Ishikawa (cell line): ENCODE measurements at regions not wholly inside any gene's neighbourhood (a gene's known extent, or its start where the extent isn't known, plus 50 kb on each side); places are given as distances from the start of the nearest gene placed in this dataset.

Experiments
- CEBPB ChIP-seq: IDR thresholded peaks from 2 replicates; pipeline ENCODE4 v1.6.1; 2012
- CREB1 ChIP-seq: IDR thresholded peaks from 2 replicates; pipeline ENCODE4 v1.6.1; 2012; ENCODE audit warnings: low read depth
- EGR1 ChIP-seq: IDR thresholded peaks from 2 replicates; pipeline ENCODE4 v1.6.1; 2012
- EP300 ChIP-seq: IDR thresholded peaks from 2 replicates; pipeline ENCODE4 v1.6.1; 2012; ENCODE audit warnings: borderline replicate concordance
- FOXM1 ChIP-seq: IDR thresholded peaks from 2 replicates; pipeline ENCODE4 v1.6.1; 2012; ENCODE audit warnings: low read depth, borderline replicate concordance
- NFIC ChIP-seq: IDR thresholded peaks from 2 replicates; pipeline ENCODE4 v1.6.1; 2012
- RAD21 ChIP-seq: IDR thresholded peaks from 2 replicates; pipeline ENCODE4 v1.6.1; 2012; ENCODE audit warnings: low read depth
- TAF1 ChIP-seq: IDR thresholded peaks from 2 replicates; pipeline ENCODE4 v1.6.1; 2012; ENCODE audit warnings: low read depth, mild to moderate bottlenecking
- TCF12 ChIP-seq: IDR thresholded peaks from 2 replicates; pipeline ENCODE4 v1.6.1; 2012; ENCODE audit warnings: low read depth
- TEAD4 ChIP-seq: IDR thresholded peaks from 2 replicates; pipeline ENCODE4 v1.6.1; 2012
- YY1 ChIP-seq: IDR thresholded peaks from 2 replicates; pipeline ENCODE4 v1.6.1; 2012; ENCODE audit warnings: low read depth
- ZBTB7A ChIP-seq: IDR thresholded peaks from 2 replicates; pipeline ENCODE4 v1.6.1; 2012; ENCODE audit warnings: low read depth
- TF ChIP-seq, protein P1 (sequence below): IDR thresholded peaks from 2 replicates; pipeline ENCODE4 v1.6.1; 2012
- TF ChIP-seq, protein P2 (sequence below): IDR thresholded peaks from 2 replicates; pipeline ENCODE4 v1.6.1; 2012; ENCODE audit warnings: low read depth, mild to moderate bottlenecking
- TF ChIP-seq, protein P3 (sequence below): IDR thresholded peaks from 2 replicates; pipeline ENCODE4 v1.6.1; 2012

DNA sequence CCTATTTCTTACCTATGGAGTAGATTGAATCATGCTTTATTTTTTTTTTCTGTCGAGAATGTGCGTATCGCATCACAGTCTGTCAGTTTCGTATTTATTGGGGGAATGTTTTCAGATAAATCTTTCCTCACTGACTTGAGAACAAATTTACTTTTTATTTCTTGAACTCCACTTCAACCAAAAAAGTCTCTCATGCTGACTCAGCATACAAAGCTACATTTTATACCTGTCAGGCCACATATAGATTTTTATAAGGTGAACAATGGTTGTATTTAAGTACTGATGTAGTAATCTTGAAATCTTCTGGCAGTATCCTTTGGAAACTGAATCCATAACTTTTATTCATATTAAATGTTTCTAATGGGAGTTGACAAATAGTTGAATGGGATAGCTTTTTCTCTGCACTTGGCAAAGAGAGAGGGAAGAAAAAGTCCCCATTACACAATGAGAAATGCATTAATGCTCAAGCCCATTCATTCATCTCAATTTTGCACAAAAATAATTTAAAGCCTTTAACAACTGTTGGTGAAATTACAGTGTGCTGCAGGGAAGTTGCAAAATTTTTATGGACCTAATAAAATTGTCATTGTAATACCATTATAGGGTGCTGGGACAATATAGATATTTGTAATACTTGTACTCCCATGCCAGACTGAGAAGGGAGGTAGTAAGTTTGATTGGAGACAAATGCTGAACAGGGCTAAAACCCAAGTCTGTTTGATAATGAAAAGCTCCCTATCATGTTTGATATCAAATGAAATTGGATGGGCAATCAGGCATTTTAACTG lies 367.6 kb downstream of the HLX start:
- no peak for TF ChIP-seq EGR1
- TF ChIP-seq, protein P1, sequence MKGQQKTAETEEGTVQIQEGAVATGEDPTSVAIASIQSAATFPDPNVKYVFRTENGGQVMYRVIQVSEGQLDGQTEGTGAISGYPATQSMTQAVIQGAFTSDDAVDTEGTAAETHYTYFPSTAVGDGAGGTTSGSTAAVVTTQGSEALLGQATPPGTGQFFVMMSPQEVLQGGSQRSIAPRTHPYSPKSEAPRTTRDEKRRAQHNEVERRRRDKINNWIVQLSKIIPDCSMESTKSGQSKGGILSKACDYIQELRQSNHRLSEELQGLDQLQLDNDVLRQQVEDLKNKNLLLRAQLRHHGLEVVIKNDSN, result no peak
- no peak for TF ChIP-seq ZBTB7A
- no peak for TF ChIP-seq FOXM1
- TF ChIP-seq, protein P2, sequence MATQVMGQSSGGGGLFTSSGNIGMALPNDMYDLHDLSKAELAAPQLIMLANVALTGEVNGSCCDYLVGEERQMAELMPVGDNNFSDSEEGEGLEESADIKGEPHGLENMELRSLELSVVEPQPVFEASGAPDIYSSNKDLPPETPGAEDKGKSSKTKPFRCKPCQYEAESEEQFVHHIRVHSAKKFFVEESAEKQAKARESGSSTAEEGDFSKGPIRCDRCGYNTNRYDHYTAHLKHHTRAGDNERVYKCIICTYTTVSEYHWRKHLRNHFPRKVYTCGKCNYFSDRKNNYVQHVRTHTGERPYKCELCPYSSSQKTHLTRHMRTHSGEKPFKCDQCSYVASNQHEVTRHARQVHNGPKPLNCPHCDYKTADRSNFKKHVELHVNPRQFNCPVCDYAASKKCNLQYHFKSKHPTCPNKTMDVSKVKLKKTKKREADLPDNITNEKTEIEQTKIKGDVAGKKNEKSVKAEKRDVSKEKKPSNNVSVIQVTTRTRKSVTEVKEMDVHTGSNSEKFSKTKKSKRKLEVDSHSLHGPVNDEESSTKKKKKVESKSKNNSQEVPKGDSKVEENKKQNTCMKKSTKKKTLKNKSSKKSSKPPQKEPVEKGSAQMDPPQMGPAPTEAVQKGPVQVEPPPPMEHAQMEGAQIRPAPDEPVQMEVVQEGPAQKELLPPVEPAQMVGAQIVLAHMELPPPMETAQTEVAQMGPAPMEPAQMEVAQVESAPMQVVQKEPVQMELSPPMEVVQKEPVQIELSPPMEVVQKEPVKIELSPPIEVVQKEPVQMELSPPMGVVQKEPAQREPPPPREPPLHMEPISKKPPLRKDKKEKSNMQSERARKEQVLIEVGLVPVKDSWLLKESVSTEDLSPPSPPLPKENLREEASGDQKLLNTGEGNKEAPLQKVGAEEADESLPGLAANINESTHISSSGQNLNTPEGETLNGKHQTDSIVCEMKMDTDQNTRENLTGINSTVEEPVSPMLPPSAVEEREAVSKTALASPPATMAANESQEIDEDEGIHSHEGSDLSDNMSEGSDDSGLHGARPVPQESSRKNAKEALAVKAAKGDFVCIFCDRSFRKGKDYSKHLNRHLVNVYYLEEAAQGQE, result no peak
- no peak for TF ChIP-seq CEBPB
- no peak for TF ChIP-seq NFIC
- no peak for TF ChIP-seq TAF1
- no peak for TF ChIP-seq EP300
- TF ChIP-seq, protein P3, sequence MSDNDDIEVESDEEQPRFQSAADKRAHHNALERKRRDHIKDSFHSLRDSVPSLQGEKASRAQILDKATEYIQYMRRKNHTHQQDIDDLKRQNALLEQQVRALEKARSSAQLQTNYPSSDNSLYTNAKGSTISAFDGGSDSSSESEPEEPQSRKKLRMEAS, result no peak
- TF ChIP-seq YY1, result no peak
- no peak for TF ChIP-seq TCF12
- TF ChIP-seq TEAD4, result no peak
- no peak for TF ChIP-seq CREB1
- no peak for TF ChIP-seq RAD21

DNA sequence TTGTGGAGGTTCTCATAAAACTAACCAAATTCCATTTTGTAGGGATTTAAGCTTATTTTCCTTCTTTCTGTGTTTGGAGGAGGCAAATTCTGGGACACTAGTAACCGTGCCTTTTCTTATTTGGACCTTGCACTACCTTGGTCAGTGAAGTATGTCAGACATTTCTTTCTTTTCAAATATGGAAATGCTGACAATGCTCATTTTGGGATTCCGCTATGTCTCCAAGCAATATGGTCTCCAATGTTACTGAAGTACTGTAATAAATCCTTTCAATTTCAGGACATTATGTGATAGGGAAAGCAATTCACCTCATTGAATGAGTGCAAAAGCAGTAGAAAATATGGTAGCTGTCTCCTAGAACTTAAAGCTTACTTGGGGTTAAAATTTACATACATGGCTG lies 372.3 kb downstream of the HLX start:
- TF ChIP-seq CEBPB, result no peak
- no peak for TF ChIP-seq NFIC
- no peak for TF ChIP-seq RAD21

DNA sequence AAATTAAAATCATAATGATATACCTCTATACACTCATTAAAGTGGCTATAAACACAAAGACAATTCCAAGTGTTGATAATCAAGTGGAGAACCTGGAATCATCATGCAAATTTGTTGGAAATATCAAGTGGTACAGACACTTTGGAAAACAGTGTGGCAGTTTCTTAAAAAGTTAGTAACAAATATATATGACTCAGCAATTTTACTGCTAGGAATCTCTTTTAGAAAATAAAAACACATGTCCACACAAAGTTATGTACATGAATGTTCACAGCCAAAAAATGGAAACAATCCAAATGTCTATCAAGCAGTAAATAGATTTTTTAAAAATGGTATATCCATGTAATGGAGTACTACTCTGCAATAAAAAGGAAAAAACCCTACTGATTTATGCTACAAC lies 375.6 kb downstream of the HLX start:
- TF ChIP-seq ZBTB7A, result no peak
- TF ChIP-seq, protein P2, result no peak
- no peak for TF ChIP-seq RAD21
- TF ChIP-seq YY1, result no peak

DNA sequence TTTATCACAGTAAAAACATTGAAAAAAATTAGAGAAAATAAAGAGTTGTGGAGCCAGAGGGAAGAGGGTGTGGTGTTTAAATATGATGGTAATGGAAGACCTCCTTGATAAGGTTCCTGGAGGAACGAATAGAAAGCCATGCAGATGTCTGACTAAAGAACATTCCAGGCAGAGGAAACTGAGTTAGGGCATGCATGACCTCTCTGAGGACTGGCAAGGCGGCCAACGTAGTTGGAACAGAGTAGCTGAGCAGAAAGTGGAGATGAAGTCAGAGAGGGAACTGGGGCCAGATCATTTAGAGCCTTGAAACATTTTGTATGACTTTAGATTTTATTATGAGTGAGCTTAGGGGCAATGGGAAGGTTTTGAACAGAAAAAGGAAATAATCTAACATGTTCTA lies 377.5 kb downstream of the HLX start:
- TF ChIP-seq, protein P3, result no peak
- TF ChIP-seq, protein P2, result no peak

DNA sequence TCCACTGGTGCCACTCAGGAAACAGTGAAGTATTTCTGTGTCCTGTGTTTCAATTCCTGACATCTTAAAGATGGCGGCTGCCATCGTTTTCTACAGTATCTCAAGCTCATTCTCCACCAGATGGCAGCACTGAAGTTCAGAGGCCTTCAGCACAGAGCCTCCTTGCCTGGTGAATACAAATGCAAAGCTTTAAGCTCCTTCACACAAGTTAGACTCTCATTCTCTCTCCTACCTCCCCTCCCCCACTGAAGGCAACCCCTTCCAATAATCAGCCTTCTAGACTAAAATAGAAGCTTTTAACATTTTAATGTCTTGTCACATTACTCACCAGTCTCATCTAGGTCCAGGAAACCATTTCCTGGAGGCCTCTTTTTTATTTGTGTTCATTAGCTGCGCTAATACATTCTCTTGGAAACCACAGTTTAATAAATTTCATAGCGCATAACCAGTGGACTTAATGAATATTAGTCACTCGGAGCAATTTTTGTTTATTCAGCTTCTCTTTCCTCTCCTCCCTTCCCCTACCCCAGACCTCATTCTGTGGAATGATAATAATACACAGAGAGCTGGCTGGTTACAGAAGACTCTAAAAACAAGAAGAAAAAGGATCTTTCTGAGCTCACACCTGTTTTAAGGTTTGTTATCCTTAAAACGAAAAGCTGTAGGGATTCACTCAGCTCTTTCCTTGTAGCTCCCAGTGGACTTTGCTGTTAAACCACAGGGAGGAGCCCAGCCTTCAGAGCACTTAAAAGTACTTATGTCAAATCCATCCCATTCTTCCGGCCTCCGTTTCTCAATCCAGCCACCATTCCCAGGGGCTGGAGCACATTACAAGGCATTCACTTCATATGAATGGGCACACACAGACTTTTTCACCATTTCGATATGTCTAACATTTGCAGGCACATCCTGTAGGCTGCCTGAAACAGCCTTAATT lies 384.9 kb downstream of the HLX start:
- TF ChIP-seq YY1, result peak; percentile 75
- no peak for TF ChIP-seq EP300
- peak; percentile 41; the same call in 1 of the 2 replicates for TF ChIP-seq RAD21
